ENCODE measurements at regions not wholly inside any gene's neighbourhood (a gene's known extent, or its start where the extent isn't known, plus 50 kb on each side); places are given as distances from the start of the nearest gene placed in this dataset.
"Not testable (repeated sequence)": the region's sequence is repeated elsewhere in the genome, so short reads cannot be mapped to it uniquely, and the experiment has no call there.

GRCh38 chr2:184449760-184450159, 148.6 kb upstream of the ZNF804A start:
- ChIA-PET POLR2A (ENCODE audit: unreplicated experiment) (no interaction called here), CTCF (no interaction called here)
- Histone ChIP-seq H4K20me1 (ENCODE audit: low read length) (no peaks in the 10 kb centered on the region), H2AFZ (ENCODE audit: low read length) (no peak overlapping the region), H3K27ac (ENCODE audit: low read length) (no peak overlapping the region), H3K79me2 (ENCODE audit: low read length) (no peaks in the 10 kb centered on the region), H3K9ac (ENCODE audit: low read length) (no peak overlapping the region), H3K9me3 (ENCODE audit: low read length) (no peaks in the 10 kb centered on the region), H3K36me3 (ENCODE audit: low read depth, low read length) (no peaks in the 10 kb centered on the region), H3K4me2 (ENCODE audit: low read length) (no peak overlapping the region), H3K27me3 (ENCODE audit: low read length) (no peaks in the 10 kb centered on the region), H3K4me3 (ENCODE audit: low read length) (no peak overlapping the region), H3F3A (ENCODE audit: low read length, unreplicated experiment) (no peaks in the 10 kb centered on the region), H3K9me2 (replicated peaks; ENCODE audit: low read length) (no peaks in the 10 kb centered on the region), H3K4me1 (ENCODE audit: insufficient read depth, low read length) (no peaks in the 10 kb centered on the region)
- TF ChIP-seq EZH2 (IDR thresholded peaks at IDR 0.05; ENCODE audit: low read length, unreplicated experiment), result no peak
- TF ChIP-seq, protein P1, sequence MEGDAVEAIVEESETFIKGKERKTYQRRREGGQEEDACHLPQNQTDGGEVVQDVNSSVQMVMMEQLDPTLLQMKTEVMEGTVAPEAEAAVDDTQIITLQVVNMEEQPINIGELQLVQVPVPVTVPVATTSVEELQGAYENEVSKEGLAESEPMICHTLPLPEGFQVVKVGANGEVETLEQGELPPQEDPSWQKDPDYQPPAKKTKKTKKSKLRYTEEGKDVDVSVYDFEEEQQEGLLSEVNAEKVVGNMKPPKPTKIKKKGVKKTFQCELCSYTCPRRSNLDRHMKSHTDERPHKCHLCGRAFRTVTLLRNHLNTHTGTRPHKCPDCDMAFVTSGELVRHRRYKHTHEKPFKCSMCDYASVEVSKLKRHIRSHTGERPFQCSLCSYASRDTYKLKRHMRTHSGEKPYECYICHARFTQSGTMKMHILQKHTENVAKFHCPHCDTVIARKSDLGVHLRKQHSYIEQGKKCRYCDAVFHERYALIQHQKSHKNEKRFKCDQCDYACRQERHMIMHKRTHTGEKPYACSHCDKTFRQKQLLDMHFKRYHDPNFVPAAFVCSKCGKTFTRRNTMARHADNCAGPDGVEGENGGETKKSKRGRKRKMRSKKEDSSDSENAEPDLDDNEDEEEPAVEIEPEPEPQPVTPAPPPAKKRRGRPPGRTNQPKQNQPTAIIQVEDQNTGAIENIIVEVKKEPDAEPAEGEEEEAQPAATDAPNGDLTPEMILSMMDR (conservative IDR thresholded peaks at IDR 0.05; ENCODE audit: low read depth, low read length), result no peak
- no peak for TF ChIP-seq EZH2phosphoT487 (IDR thresholded peaks at IDR 0.05; ENCODE audit: borderline replicate concordance, low read length)
- intact Hi-C loops (cut with micrococcal nuclease), result no loop called here
- DNase-seq, result no peak
- no peak for ATAC-seq
- BruUV-seq (replicated peaks), result no TSS peak

- CTCF ChIA-PET, result no interaction called here
- POLR2A ChIA-PET (ENCODE audit: unreplicated experiment), result no interaction called here
- ATAC-seq, result no peak
These were observed 145.4 kb upstream of the ZNF804A start for GRCh38 chr2:184452907-184453306.

DNA sequence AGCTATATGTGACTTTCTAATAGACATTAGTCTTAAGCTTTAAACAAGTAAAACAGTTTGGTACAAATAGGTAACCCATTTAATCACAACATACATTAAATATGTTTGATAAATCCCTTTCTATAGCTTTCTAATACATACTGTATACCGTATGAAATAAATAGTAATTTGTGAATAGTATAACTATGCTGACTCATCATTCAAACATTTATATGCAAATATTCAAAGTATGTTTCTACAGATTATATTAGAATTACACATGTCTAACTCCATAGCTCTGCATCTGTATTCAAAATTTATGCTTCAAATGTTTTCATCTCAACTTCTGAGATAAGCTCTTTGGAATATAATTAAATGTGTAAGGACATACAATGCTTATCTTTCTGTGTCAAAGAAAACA, 142.7 kb upstream of the ZNF804A start:
- H3F3A ChIP-seq (ENCODE audit: low read length, unreplicated experiment), result no peaks in the 10 kb centered on the region
- no TSS peak for BruUV-seq (replicated peaks)
- H3K79me2 ChIP-seq (ENCODE audit: low read length), result no peaks in the 10 kb centered on the region
- no peaks in the 10 kb centered on the region for H3K27me3 ChIP-seq (ENCODE audit: low read length)
- no peak overlapping the region for H3K4me2 ChIP-seq (ENCODE audit: low read length)
- ATAC-seq (peak; percentile 43), DNase-seq (peak; percentile 6)
- POLR2A ChIA-PET (ENCODE audit: unreplicated experiment), result no interaction called here
- H4K20me1 ChIP-seq (ENCODE audit: low read length), result no peaks in the 10 kb centered on the region
- H3K27ac ChIP-seq (ENCODE audit: low read length), result no peak overlapping the region
- intact Hi-C loops (cut with micrococcal nuclease), result no loop called here
- H3K4me3 ChIP-seq (ENCODE audit: low read length), result no peak overlapping the region
- no peak overlapping the region for H3K9ac ChIP-seq (ENCODE audit: low read length)
- H3K4me1 ChIP-seq (ENCODE audit: insufficient read depth, low read length), result no peaks in the 10 kb centered on the region
- no peaks in the 10 kb centered on the region for H3K9me3 ChIP-seq (ENCODE audit: low read length)
- H3K36me3 ChIP-seq (ENCODE audit: low read depth, low read length), result no peaks in the 10 kb centered on the region
- TF ChIP-seq EZH2phosphoT487 (IDR thresholded peaks at IDR 0.05; ENCODE audit: borderline replicate concordance, low read length) (no peak), EZH2 (IDR thresholded peaks at IDR 0.05; ENCODE audit: low read length, unreplicated experiment) (no peak)
- TF ChIP-seq, protein P1 (conservative IDR thresholded peaks at IDR 0.05; ENCODE audit: low read depth, low read length), result no peak
- CTCF ChIA-PET, result no interaction called here
- H2AFZ ChIP-seq (ENCODE audit: low read length), result no peak overlapping the region
- no peaks in the 10 kb centered on the region for H3K9me2 ChIP-seq (replicated peaks; ENCODE audit: low read length)

More at GRCh38 chr2:184452907-184453306, 145.4 kb upstream of the ZNF804A start:
- H4K20me1 ChIP-seq (ENCODE audit: low read length), result no peaks in the 10 kb centered on the region
- TF ChIP-seq, protein P1 (conservative IDR thresholded peaks at IDR 0.05; ENCODE audit: low read depth, low read length), result no peak
- no peaks in the 10 kb centered on the region for H3K9me3 ChIP-seq (ENCODE audit: low read length)
- no TSS peak for BruUV-seq (replicated peaks)
- no peaks in the 10 kb centered on the region for H3K36me3 ChIP-seq (ENCODE audit: low read depth, low read length)
- no peak for DNase-seq
- no peak overlapping the region for H3K4me3 ChIP-seq (ENCODE audit: low read length)
- no peaks in the 10 kb centered on the region for H3K79me2 ChIP-seq (ENCODE audit: low read length)
- no peaks in the 10 kb centered on the region for H3F3A ChIP-seq (ENCODE audit: low read length, unreplicated experiment)
- H3K9me2 ChIP-seq (replicated peaks; ENCODE audit: low read length), result no peaks in the 10 kb centered on the region
- no peaks in the 10 kb centered on the region for H3K27me3 ChIP-seq (ENCODE audit: low read length)
- no peak overlapping the region for H3K9ac ChIP-seq (ENCODE audit: low read length)
- H3K27ac ChIP-seq (ENCODE audit: low read length), result no peak overlapping the region
- H3K4me2 ChIP-seq (ENCODE audit: low read length), result no peak overlapping the region
- H2AFZ ChIP-seq (ENCODE audit: low read length), result no peak overlapping the region
- intact Hi-C loops (cut with micrococcal nuclease), result no loop called here
- no peaks in the 10 kb centered on the region for H3K4me1 ChIP-seq (ENCODE audit: insufficient read depth, low read length)

DNA sequence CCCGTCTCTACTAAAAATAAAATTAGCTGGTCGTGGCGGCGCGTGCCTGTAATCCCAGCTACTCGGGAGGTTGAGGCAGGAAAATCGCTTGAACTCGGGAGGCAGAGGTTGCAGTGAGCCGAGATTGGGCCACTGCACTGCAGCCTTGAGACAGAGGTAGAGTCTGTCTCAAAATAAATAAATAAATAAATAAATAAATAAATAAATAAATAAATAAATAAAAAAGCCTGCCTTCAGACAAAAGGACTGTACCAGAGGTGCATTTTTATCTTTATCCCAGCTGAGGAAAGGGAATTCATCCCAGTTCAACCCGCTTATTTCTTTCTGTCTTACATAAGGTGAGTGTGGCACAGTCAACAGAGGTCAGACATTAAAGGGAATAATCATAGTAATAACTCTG, 141.6 kb upstream of the ZNF804A start:
- H2AFZ ChIP-seq (ENCODE audit: low read length); H3K27me3 ChIP-seq (ENCODE audit: low read length); BruUV-seq (replicated peaks): not testable (repeated sequence)

More for the DNA sequence above, 141.6 kb upstream of the ZNF804A start:
- H4K20me1 ChIP-seq (ENCODE audit: low read length); H3K4me1 ChIP-seq (ENCODE audit: insufficient read depth, low read length); DNase-seq; H3K27ac ChIP-seq (ENCODE audit: low read length); H3K4me2 ChIP-seq (ENCODE audit: low read length); H3K4me3 ChIP-seq (ENCODE audit: low read length); H3K79me2 ChIP-seq (ENCODE audit: low read length); intact Hi-C loops (cut with micrococcal nuclease); H3K36me3 ChIP-seq (ENCODE audit: low read depth, low read length); POLR2A ChIA-PET (ENCODE audit: unreplicated experiment); H3K9me2 ChIP-seq (replicated peaks; ENCODE audit: low read length); ATAC-seq; CTCF ChIA-PET; H3F3A ChIP-seq (ENCODE audit: low read length, unreplicated experiment); H3K9me3 ChIP-seq (ENCODE audit: low read length); H3K9ac ChIP-seq (ENCODE audit: low read length): not testable (repeated sequence)
